ENCODE measurements at regions not wholly inside any gene's neighbourhood (a gene's known extent, or its start where the extent isn't known, plus 50 kb on each side); places are given as distances from the start of the nearest gene placed in this dataset.
A peak's percentile ranks its signal among the peaks of the same experiment; 100 is the strongest.

- H3K9me3 Mint-ChIP-seq = no peaks in the 10 kb centered on the region
- peaks cover 5% of the 10 kb centered on the region for H3K27me3 Mint-ChIP-seq (ENCODE audit: low read depth)
- no peaks in the 10 kb centered on the region for H3K36me3 Mint-ChIP-seq (ENCODE audit: insufficient read depth)
- no peaks in the 10 kb centered on the region for H3K4me1 Mint-ChIP-seq (ENCODE audit: low read depth)
- H3K4me3 Mint-ChIP-seq = no peak overlapping the region
- no peak for DNase-seq
- no peak for ATAC-seq
Observed at GRCh38 chr14:97283005-97283403, 485.8 kb downstream of the VRK1 start.

- ATAC-seq (no peak), DNase-seq (no peak)
- Mint-ChIP-seq H3K4me1 (ENCODE audit: low read depth) (no peaks in the 10 kb centered on the region), H3K36me3 (ENCODE audit: insufficient read depth) (no peaks in the 10 kb centered on the region), H3K4me3 (no peak overlapping the region), H3K9me3 (no peaks in the 10 kb centered on the region), H3K27me3 (ENCODE audit: low read depth) (peaks cover 5% of the 10 kb centered on the region)
Observed at GRCh38 chr14:97283426-97283825, 486.2 kb downstream of the VRK1 start.

DNA sequence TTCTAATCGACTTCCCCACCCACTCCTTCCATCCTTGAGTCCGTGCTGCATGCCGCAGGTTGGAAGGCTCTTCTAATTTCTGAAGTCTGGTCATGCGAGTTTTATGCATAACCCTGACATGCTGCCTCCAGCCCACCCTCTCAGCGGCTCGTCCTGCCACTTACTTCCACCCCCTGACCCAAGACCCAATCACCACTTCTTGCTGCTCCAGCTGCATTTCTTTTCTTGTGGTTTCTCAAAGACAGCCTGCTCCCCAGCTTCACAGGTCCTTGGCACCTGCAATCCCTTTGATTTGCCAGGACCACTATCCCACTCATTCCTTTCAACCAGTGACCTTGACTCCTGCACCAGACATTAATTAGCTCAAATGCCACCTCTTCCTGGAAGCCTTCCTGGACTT lies 486.7 kb downstream of the VRK1 start:
- ATAC-seq (no peak), DNase-seq (no peak)
- H3K36me3 Mint-ChIP-seq (ENCODE audit: insufficient read depth) = no peaks in the 10 kb centered on the region
- H3K9me3 Mint-ChIP-seq = no peaks in the 10 kb centered on the region
- peaks cover 8% of the 10 kb centered on the region for H3K27me3 Mint-ChIP-seq (ENCODE audit: low read depth)
- no peaks in the 10 kb centered on the region for H3K4me1 Mint-ChIP-seq (ENCODE audit: low read depth)
- H3K4me3 Mint-ChIP-seq = no peak overlapping the region

DNA sequence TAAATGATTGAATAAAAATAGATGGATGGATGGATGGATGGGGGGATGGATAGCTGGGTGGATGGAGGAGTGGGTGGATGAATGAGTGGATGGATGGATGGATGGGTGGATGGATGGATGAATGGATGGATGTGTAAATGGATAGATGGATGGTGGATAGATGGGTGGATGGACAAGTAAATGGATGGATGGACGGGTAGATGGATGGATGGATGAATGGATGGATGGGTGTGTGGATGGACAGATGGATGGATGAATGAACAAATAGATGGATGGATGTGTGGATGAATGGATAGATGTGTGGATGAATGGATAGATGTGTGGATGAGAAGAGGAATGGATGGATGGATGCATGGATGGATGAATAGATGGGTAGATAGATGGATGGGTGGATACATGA lies 490.8 kb downstream of the VRK1 start:
- Mint-ChIP-seq H3K9me3 (no peaks in the 10 kb centered on the region), H3K27me3 (ENCODE audit: low read depth) (peaks cover 7% of the 10 kb centered on the region), H3K36me3 (ENCODE audit: insufficient read depth) (no peaks in the 10 kb centered on the region), H3K4me3 (no peak overlapping the region), H3K4me1 (ENCODE audit: low read depth) (peaks cover 15% of the 10 kb centered on the region)
- ATAC-seq (no peak), DNase-seq (no peak)

GRCh38 chr14:97290065-97290464 lies 492.9 kb downstream of the VRK1 start:
- ATAC-seq (no peak), DNase-seq (no peak)
- Mint-ChIP-seq H3K36me3 (ENCODE audit: insufficient read depth) (no peaks in the 10 kb centered on the region), H3K9me3 (no peaks in the 10 kb centered on the region), H3K4me1 (ENCODE audit: low read depth) (peaks cover 15% of the 10 kb centered on the region), H3K4me3 (no peak overlapping the region), H3K27me3 (ENCODE audit: low read depth) (peaks cover 7% of the 10 kb centered on the region)

DNA sequence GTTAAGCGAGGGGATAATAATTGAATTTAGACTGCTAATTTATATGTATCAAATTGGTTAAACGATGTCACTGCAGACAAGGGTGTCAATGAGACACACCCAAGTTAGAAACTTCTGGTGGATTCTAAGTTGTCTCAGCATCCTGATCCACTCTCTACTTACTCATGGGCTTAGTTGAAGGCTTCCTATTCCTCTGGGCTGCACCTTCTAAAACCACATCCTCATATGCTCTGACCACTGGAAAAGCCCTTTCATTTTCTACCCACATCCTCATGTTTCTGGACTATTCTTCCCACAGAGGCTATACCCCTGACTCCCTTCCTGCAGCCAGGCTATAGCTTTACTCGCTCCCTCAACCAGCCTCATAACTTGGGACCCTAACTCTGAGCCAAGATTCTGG lies 493.8 kb downstream of the VRK1 start:
- peaks cover 4% of the 10 kb centered on the region for H3K27me3 Mint-ChIP-seq (ENCODE audit: low read depth)

GRCh38 chr14:97293659-97294058 lies 496.5 kb downstream of the VRK1 start:
- Mint-ChIP-seq H3K4me3 (no peak overlapping the region), H3K27me3 (ENCODE audit: low read depth) (peaks cover 8% of the 10 kb centered on the region), H3K4me1 (ENCODE audit: low read depth) (peaks cover 18% of the 10 kb centered on the region), H3K9me3 (no peaks in the 10 kb centered on the region), H3K36me3 (ENCODE audit: insufficient read depth) (no peaks in the 10 kb centered on the region)
- DNase-seq = no peak
- no peak for ATAC-seq

More for the DNA sequence above, 493.8 kb downstream of the VRK1 start:
- Mint-ChIP-seq H3K4me1 (ENCODE audit: low read depth) (peaks cover 15% of the 10 kb centered on the region), H3K36me3 (ENCODE audit: insufficient read depth) (no peaks in the 10 kb centered on the region), H3K9me3 (no peaks in the 10 kb centered on the region), H3K4me3 (no peak overlapping the region)
- no peak for ATAC-seq
- no peak for DNase-seq

DNA sequence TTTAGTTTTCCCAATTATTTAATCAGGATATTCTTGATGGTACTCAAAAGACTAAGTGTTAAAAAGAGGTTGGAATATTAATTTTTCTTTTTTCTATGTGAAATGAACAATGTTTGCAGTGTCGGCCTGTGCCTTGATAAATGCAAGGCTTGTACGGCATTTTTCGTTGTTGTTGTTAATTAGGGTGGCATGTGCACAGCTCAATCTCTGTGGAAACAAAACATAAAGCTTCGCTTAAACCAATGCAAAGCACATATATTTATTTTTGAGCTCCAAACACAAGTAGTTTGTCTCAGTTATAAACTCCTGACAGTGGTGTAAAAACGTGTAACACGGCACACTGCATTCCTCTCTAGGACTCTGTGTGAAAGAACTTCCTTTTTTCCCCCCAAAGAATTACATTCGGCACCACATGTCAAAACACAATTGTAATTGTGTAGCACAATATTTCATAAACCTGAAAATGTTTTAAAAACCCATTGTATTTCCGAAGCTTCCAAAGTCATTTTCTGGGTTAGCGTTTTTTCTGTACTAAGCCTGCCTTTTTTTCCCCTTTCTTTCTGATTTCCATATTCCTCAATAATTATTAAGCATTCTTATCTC lies 498.0 kb downstream of the VRK1 start:
- ATAC-seq = no peak
- H3K4me3 Mint-ChIP-seq = no peak overlapping the region
- H3K36me3 Mint-ChIP-seq (ENCODE audit: insufficient read depth) = no peaks in the 10 kb centered on the region
- H3K4me1 Mint-ChIP-seq (ENCODE audit: low read depth) = peaks cover 18% of the 10 kb centered on the region
- peaks cover 5% of the 10 kb centered on the region for H3K27me3 Mint-ChIP-seq (ENCODE audit: low read depth)
- no peaks in the 10 kb centered on the region for H3K9me3 Mint-ChIP-seq
- no peak for DNase-seq

GRCh38 chr14:97296176-97296575 lies 499.0 kb downstream of the VRK1 start:
- H3K36me3 Mint-ChIP-seq (ENCODE audit: insufficient read depth) = no peaks in the 10 kb centered on the region
- H3K27me3 Mint-ChIP-seq (ENCODE audit: low read depth) = peaks cover 5% of the 10 kb centered on the region
- H3K9me3 Mint-ChIP-seq = no peaks in the 10 kb centered on the region
- ATAC-seq (no peak), DNase-seq (no peak)
- H3K4me3 Mint-ChIP-seq = no peak overlapping the region
- peaks cover 12% of the 10 kb centered on the region for H3K4me1 Mint-ChIP-seq (ENCODE audit: low read depth)

DNA sequence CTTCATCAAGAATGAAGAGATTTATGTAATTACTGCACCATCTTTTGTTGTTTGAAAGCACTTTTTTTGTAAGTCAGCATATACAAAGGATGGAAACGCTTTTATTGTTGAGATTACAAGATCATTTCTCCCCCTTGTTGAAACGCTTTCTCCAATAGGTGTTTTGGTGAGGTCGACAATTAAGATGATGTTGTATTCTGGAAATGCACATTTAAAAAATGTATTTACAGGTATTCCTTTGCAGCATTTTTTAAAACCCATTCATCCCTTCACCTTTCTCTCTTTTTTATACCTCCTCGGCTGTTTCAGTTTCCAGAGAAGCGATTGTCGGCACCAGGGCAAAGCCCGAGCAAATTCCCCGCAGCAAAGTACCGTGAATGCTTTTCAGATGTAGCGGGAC lies 499.9 kb downstream of the VRK1 start:
- no peak for DNase-seq
- peaks cover 9% of the 10 kb centered on the region for H3K4me1 Mint-ChIP-seq (ENCODE audit: low read depth)
- no peak overlapping the region for H3K4me3 Mint-ChIP-seq
- ATAC-seq = no peak
- no peaks in the 10 kb centered on the region for H3K9me3 Mint-ChIP-seq
- no peaks in the 10 kb centered on the region for H3K36me3 Mint-ChIP-seq (ENCODE audit: insufficient read depth)
- H3K27me3 Mint-ChIP-seq (ENCODE audit: low read depth) = peaks cover 5% of the 10 kb centered on the region

DNA sequence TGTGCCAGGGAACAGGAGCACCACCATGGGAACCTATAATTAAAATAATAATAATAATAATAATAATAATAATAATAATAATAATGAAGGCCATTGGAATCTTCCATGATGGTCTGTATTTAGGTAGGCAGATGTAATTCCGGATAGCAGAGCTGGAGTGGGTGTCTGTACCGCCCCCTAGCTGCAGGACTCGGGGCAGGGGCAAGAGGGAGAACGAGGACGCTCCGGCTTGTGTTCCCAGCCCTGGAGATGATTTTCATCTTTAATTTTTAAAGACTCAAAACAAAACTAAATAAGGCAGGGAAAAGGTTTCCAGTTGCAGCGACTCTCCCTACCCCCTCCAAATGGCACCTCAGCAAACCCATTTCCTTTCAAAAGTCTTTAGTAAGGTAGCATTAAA lies 501.1 kb downstream of the VRK1 start:
- H3K36me3 Mint-ChIP-seq (ENCODE audit: insufficient read depth) = no peaks in the 10 kb centered on the region
- H3K9me3 Mint-ChIP-seq = no peaks in the 10 kb centered on the region
- H3K27me3 Mint-ChIP-seq (ENCODE audit: low read depth) = peaks cover 5% of the 10 kb centered on the region
- no peak for DNase-seq
- no peak for ATAC-seq
- no peak overlapping the region for H3K4me3 Mint-ChIP-seq
- H3K4me1 Mint-ChIP-seq (ENCODE audit: low read depth) = peaks cover 9% of the 10 kb centered on the region

- ATAC-seq = no peak
- Mint-ChIP-seq H3K9me3 (no peaks in the 10 kb centered on the region), H3K27me3 (ENCODE audit: low read depth) (peaks cover 5% of the 10 kb centered on the region)
Observed at GRCh38 chr14:97298736-97299135, 501.6 kb downstream of the VRK1 start.

DNA sequence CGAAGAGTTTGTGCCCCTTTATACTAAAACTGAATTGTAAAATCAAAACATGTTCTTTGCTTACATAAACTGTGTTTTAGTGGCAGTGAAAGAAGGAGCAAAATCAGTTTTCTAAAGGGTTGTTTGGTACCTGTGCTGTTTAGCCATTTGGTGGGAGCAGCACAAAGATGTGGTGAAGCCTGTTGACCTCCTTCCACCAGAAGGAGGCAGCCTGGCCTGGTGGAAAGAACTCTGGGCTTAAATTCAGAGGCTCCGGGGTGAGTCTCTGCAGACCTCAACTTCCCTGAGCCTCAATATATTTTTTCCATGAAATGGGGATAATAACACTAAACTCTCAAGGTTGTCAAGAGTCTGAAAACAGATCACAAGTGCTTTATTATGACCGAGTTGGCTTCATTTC lies 502.5 kb downstream of the VRK1 start:
- no peak for ATAC-seq
- H3K4me3 Mint-ChIP-seq = no peak overlapping the region
- H3K4me1 Mint-ChIP-seq (ENCODE audit: low read depth) = peaks cover 9% of the 10 kb centered on the region
- H3K36me3 Mint-ChIP-seq (ENCODE audit: insufficient read depth) = no peaks in the 10 kb centered on the region
- H3K27me3 Mint-ChIP-seq (ENCODE audit: low read depth) = peaks cover 5% of the 10 kb centered on the region
- H3K9me3 Mint-ChIP-seq = no peaks in the 10 kb centered on the region
- DNase-seq = no peak

More at GRCh38 chr14:97298736-97299135, 501.6 kb downstream of the VRK1 start:
- H3K4me3 Mint-ChIP-seq = no peak overlapping the region
- no peak for DNase-seq
- H3K36me3 Mint-ChIP-seq (ENCODE audit: insufficient read depth) = no peaks in the 10 kb centered on the region
- H3K4me1 Mint-ChIP-seq (ENCODE audit: low read depth) = peaks cover 9% of the 10 kb centered on the region

GRCh38 chr14:97301931-97302559 lies 504.9 kb downstream of the VRK1 start:
- Mint-ChIP-seq H3K36me3 (ENCODE audit: insufficient read depth) (no peaks in the 10 kb centered on the region), H3K9me3 (no peaks in the 10 kb centered on the region), H3K27me3 (ENCODE audit: low read depth) (peaks cover 5% of the 10 kb centered on the region), H3K4me3 (no peak overlapping the region), H3K4me1 (ENCODE audit: low read depth) (peaks cover 20% of the 10 kb centered on the region)
- ATAC-seq = no peak
- DNase-seq = no peak

DNA sequence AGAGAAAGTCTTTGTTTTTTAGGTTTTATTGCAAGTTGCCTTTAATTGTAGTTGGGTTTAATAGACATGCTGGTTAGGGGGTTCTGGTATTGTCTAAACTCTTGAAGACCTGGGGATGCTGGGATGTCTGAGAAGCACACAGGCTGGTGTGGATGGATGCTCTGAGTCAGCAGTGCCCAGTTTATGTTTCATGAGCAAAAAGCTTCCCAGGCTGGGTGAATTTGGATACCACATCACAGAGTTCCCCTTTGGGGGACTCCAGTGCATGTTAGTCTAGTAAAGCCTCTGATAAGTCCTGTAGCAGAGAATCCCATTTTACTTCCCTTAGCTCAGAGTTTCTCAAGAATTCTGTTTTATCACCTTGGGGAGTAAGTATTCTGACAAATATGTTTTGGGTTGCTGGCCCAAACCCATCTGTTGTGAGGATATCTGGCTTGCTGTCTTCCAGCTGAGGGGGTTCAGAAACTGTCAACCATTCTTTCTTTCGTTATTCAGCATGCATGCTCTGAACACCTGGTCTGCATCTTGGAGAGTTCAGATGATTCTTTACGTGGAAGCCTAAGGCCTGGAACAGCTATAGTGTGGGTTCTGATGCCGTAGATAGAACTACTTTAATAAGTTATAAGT lies 509.1 kb downstream of the VRK1 start:
- H3K4me3 Mint-ChIP-seq = no peak overlapping the region

More for the DNA sequence above, 509.1 kb downstream of the VRK1 start:
- Mint-ChIP-seq H3K36me3 (ENCODE audit: insufficient read depth) (no peaks in the 10 kb centered on the region), H3K27me3 (ENCODE audit: low read depth) (no peaks in the 10 kb centered on the region), H3K4me1 (ENCODE audit: low read depth) (peaks cover 25% of the 10 kb centered on the region), H3K9me3 (no peaks in the 10 kb centered on the region)
- no peak for DNase-seq
- peak; percentile 36 to 47 for ATAC-seq
